HFFc6 (cell line): ENCODE measurements at regions not wholly inside any gene's neighbourhood (a gene's known extent, or its start where the extent isn't known, plus 50 kb on each side); places are given as distances from the start of the nearest gene placed in this dataset.
A peak's percentile ranks its signal among the peaks of the same experiment; 100 is the strongest.

Experiments used
- DNase-seq: peaks from one replicate; pipeline ENCODE4 v3.0.0-alpha.2; 2018
- H3K27ac Mint-ChIP-seq: 2 replicates; pipeline ENCODE4 v1.8.0; 2020; ENCODE audit warnings: mild to moderate bottlenecking, mixed read lengths
- H3K27me3 Mint-ChIP-seq: 2 replicates; pipeline ENCODE4 v1.8.0; 2021; ENCODE audit warnings: mild to moderate bottlenecking, moderate library complexity, mixed read lengths; ENCODE audit not compliant: insufficient read depth
- H3K36me3 Mint-ChIP-seq: 2 replicates; pipeline ENCODE4 v1.8.0; 2021; ENCODE audit warnings: low read depth, mixed read lengths
- H3K4me1 Mint-ChIP-seq: 2 replicates; pipeline ENCODE4 v1.8.0; 2020; ENCODE audit warnings: low read depth, mixed read lengths
- H3K4me3 Mint-ChIP-seq: 2 replicates; pipeline ENCODE4 v1.8.0; 2020; ENCODE audit warnings: mild to moderate bottlenecking, moderate library complexity, mixed read lengths
- H3K9me3 Mint-ChIP-seq: 2 replicates; pipeline ENCODE4 v1.8.0; 2020; ENCODE audit warnings: mild to moderate bottlenecking, mixed read lengths
- TF ChIP-seq, protein P1 (sequence below): fragments of 200-600 bp; sonication (generic); IDR thresholded peaks from 2 replicates; pipeline ENCODE4 v1.5.0; 2021; ENCODE audit warnings: antibody characterized with exemption, mild to moderate bottlenecking

DNA sequence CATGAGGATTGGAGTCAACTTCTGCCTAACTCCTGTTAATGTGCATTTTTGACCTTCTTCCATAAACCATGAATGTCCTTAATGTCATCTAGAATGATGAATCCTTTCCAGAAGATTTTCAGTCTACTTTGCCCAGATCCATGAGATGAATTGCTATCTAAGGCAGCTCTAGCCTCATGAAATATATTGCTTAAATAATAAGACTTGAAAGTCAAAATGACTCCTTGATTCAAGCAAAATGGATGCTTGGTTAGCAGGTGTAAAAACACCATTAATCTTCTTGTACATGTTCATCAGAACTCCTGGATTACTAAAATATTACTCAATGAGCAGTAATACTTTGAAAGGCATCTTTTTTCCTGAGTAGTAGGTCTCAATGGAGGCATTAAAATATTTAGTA is 238.5 kb upstream of the ZC3H12C start:
- no peak overlapping the region for H3K27ac Mint-ChIP-seq
- DNase-seq: no peak

DNA sequence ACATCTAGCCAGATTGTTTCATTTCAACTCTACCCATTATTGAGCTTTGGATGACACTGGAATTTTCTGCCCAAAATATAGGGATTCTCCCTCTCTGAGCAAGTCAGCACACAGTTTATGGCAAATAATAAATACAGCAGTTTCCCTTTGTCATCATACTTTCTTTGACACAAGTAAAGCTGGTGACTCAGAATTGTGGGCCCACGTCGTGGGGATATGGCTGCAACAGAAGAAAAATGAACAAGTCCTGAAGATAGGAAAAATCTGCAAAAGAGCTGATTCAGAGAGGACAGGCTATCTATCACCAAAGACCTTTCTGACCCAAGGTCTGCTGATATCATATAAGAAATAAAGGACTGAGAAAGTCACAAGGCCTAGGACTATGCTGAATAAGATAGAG is 236.3 kb upstream of the ZC3H12C start:
- DNase-seq: no peak
- no peaks in the 10 kb centered on the region for H3K9me3 Mint-ChIP-seq
- H3K4me1 Mint-ChIP-seq: peaks cover 37% of the 10 kb centered on the region
- H3K36me3 Mint-ChIP-seq: no peaks in the 10 kb centered on the region
- no peak overlapping the region for H3K27ac Mint-ChIP-seq
- no peak overlapping the region for H3K4me3 Mint-ChIP-seq
- TF ChIP-seq, protein P1, sequence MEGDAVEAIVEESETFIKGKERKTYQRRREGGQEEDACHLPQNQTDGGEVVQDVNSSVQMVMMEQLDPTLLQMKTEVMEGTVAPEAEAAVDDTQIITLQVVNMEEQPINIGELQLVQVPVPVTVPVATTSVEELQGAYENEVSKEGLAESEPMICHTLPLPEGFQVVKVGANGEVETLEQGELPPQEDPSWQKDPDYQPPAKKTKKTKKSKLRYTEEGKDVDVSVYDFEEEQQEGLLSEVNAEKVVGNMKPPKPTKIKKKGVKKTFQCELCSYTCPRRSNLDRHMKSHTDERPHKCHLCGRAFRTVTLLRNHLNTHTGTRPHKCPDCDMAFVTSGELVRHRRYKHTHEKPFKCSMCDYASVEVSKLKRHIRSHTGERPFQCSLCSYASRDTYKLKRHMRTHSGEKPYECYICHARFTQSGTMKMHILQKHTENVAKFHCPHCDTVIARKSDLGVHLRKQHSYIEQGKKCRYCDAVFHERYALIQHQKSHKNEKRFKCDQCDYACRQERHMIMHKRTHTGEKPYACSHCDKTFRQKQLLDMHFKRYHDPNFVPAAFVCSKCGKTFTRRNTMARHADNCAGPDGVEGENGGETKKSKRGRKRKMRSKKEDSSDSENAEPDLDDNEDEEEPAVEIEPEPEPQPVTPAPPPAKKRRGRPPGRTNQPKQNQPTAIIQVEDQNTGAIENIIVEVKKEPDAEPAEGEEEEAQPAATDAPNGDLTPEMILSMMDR: no peak
- no peaks in the 10 kb centered on the region; the same call in 1 of the 2 replicates for H3K27me3 Mint-ChIP-seq

More for the DNA sequence above, 238.5 kb upstream of the ZC3H12C start:
- H3K27me3 Mint-ChIP-seq: no peaks in the 10 kb centered on the region; the same call in 1 of the 2 replicates
- H3K4me3 Mint-ChIP-seq: no peak overlapping the region
- TF ChIP-seq, protein P1: no peak
- peaks cover 36% of the 10 kb centered on the region for H3K4me1 Mint-ChIP-seq
- H3K9me3 Mint-ChIP-seq: no peaks in the 10 kb centered on the region
- no peaks in the 10 kb centered on the region for H3K36me3 Mint-ChIP-seq

DNA sequence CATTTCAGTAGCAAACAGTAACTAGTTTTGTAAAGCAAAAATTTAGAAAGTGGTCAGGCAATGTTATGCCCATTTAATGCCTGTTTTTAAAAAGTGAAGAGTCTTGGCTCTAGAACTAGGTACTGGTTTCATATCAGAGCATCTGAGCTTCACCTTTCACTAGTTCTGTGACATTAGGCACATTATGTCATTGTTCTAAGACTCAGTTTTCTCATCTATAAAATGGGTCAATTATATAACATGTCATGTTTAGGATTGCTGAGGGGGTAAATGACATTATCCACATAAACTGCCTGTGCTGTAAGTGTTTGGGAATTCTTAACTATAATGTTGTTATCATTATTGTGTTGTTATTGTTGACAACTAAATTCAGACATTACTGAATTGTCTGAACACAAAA is 235.6 kb upstream of the ZC3H12C start:
- no peaks in the 10 kb centered on the region for H3K9me3 Mint-ChIP-seq

DNA sequence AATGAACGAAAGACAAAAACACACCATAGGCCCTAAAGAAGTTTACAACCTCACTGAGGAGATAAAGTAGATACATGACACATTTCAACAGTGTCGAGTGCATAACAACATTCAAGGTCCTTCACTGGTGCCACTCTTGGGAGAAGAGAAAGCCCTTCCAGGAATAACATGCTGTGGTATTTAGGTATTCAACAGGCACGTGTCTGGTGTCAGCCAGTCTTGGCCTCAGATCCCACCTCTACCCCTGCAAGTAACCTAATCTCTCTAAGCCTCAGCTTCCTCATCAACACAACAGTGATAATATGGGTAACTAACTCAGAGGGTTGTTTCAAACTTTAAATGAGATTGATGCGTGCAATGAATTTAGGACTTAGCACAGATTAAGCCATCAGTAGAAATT is 235.0 kb upstream of the ZC3H12C start:
- no peak overlapping the region for H3K27ac Mint-ChIP-seq
- no peak overlapping the region for H3K4me3 Mint-ChIP-seq
- DNase-seq: no peak

More for the DNA sequence above, 235.6 kb upstream of the ZC3H12C start:
- no peak for DNase-seq
- TF ChIP-seq, protein P1: no peak
- no peaks in the 10 kb centered on the region for H3K36me3 Mint-ChIP-seq
- no peak overlapping the region for H3K4me3 Mint-ChIP-seq
- no peaks in the 10 kb centered on the region; the same call in 1 of the 2 replicates for H3K27me3 Mint-ChIP-seq
- H3K27ac Mint-ChIP-seq: no peak overlapping the region
- peaks cover 34% of the 10 kb centered on the region for H3K4me1 Mint-ChIP-seq

DNA sequence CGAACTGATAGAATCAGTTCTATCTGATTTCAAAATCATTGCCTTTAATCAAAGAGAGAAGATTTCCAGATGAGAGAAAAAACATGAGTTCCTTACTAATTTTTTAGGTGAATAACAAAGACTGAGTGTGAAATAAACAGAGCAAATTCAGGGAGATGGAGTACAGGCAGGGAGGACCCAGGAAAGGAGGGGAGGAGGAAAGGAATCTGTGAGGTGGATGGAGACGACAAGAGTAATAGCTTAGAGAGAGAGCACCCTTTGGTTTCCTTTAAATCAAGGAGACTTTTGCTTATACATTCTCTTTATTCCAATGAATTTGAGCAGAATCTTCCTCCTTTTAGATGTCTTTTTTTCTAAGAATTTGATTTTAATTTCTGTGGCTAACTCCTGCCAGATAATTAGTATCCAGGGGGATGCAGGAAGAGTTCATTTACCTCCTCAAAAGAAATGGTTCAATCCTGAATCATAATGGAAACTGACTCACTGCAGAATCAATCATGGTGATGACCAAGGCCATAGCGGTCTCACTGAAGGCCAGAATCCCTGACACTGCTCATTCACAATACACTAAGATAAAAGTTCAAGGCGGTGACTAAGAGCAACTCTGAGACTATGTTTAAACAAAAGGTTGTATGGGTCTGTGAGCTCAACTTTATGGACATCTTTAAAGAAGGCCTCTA is 234.0 kb upstream of the ZC3H12C start:
- Mint-ChIP-seq H3K9me3 (no peaks in the 10 kb centered on the region), H3K4me1 (peaks cover 38% of the 10 kb centered on the region), H3K27ac (peak overlapping the region; percentile 71), H3K36me3 (no peaks in the 10 kb centered on the region), H3K27me3 (no peaks in the 10 kb centered on the region; the same call in 1 of the 2 replicates), H3K4me3 (peak overlapping the region; percentile 26)
- DNase-seq: peak; percentile 80
- TF ChIP-seq, protein P1: no peak

More for the DNA sequence above, 235.0 kb upstream of the ZC3H12C start:
- H3K4me1 Mint-ChIP-seq: peaks cover 34% of the 10 kb centered on the region
- H3K36me3 Mint-ChIP-seq: no peaks in the 10 kb centered on the region
- no peaks in the 10 kb centered on the region for H3K9me3 Mint-ChIP-seq
- TF ChIP-seq, protein P1: no peak
- H3K27me3 Mint-ChIP-seq: no peaks in the 10 kb centered on the region; the same call in 1 of the 2 replicates
